ENCODE measurements at regions not wholly inside any gene's neighbourhood (a gene's known extent, or its start where the extent isn't known, plus 50 kb on each side); places are given as distances from the start of the nearest gene placed in this dataset.
"Not testable (repeated sequence)": the region's sequence is repeated elsewhere in the genome, so short reads cannot be mapped to it uniquely, and the experiment has no call there.

- no peak for DNase-seq (ENCODE audit: low read depth, low spot score)
- no peak for TF ChIP-seq CTCF (IDR thresholded peaks at IDR 0.05; ENCODE audit: insufficient read depth, low read length, missing control alignments)
- no peak overlapping the region for H3K4me3 ChIP-seq (ENCODE audit: low read depth, low read length)
- ChIA-PET POLR2A (interaction anchor here (1.4 kb wide), 1 partner anchor 989 kb away, joined by 16 read pairs; the partner anchor contains the start of gene ID2), CTCF (interaction anchor here (1.2 kb wide), 1 partner anchor 32 kb away, joined by 3 read pairs; no protein-coding TSS in a partner anchor)
Measured at GRCh38 chr2:7693246-7694075, 776.2 kb downstream of the RNF144A start.

DNA sequence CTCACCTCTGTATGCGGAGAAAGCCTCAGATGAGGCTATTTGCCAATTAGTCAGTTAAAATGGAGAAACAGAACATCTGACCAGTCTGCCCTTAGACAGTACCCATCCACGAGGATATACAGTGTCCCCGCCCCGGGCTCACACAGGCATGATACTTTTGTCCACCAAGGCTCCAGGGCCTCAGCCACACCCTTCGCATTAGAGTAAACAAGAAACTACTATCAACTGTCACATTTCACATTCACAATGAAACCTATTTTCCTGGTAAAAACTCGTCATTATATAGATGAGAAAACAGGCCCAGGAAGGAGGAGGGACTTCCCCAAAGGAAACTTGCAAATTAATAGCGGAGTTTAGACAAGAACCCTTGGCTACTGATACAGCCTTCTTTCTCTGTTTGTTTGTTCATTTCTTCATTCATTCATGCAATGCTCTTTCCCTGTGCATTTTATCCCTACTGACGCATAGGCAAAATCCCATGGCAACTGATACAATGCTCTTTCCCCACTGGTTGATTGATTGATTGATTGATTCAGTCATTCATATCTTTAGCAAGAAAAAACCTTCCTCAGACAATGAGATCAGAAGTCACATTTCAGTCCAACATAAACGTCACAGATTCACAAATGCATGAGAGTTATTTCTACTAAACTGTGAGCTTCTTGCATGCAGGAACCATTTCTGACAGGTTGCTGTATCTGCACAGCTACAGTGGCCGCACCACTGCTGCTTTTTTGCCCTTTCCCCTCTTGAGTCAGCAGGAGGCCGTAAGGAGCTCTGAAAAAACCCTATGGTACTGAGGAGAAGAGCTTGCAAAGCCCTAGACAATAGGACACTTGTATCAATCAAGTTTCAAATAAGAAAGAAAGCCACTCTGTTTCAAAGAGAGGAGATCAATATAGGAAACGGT, 777.1 kb downstream of the RNF144A start:
- CTCF ChIA-PET: no interaction called here
- no peak for DNase-seq (ENCODE audit: low read depth, low spot score)
- POLR2A ChIA-PET: interaction anchor here (0.6 kb wide), 1 partner anchor 64 kb away, joined by 3 read pairs; no protein-coding TSS in a partner anchor
- no peak for TF ChIP-seq CTCF (IDR thresholded peaks at IDR 0.05; ENCODE audit: insufficient read depth, low read length, missing control alignments)
- H3K4me3 ChIP-seq (ENCODE audit: low read depth, low read length): no peak overlapping the region

DNA sequence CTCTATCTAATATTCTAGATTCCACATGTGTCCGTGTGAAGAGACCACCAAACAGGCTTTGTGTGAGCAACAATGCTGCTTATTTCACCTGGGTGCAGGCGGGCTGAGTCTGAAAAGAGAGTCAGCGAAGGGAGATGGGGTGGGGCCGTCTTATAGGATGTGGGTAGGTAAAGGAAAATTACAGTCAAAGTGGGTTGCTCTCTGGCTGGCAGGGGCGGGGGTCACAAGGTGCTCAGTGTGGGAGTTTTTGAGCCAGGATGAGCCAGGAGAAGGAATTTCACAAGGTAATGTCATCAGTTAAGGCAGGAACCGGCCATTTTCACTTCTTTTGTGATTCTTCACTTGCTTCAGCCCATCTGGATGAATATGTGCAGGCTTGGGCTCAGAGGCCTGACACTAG, 779.3 kb downstream of the RNF144A start:
- POLR2A ChIA-PET; DNase-seq (ENCODE audit: low read depth, low spot score); H3K4me3 ChIP-seq (ENCODE audit: low read depth, low read length); CTCF ChIA-PET: not testable (repeated sequence)

GRCh38 chr2:7697052-7697451, 779.8 kb downstream of the RNF144A start:
- TF ChIP-seq CTCF (IDR thresholded peaks at IDR 0.05; ENCODE audit: insufficient read depth, low read length, missing control alignments): no peak
- no peak for DNase-seq (ENCODE audit: low read depth, low spot score)
- CTCF ChIA-PET: interaction anchor here (1.3 kb wide), 1 partner anchor 11 kb away, joined by 3 read pairs; no protein-coding TSS in a partner anchor
- POLR2A ChIA-PET: no interaction called here
- H3K4me3 ChIP-seq (ENCODE audit: low read depth, low read length): no peak overlapping the region

- no peak for TF ChIP-seq CTCF (IDR thresholded peaks at IDR 0.05; ENCODE audit: insufficient read depth, low read length, missing control alignments)
- POLR2A ChIA-PET: interaction anchor here (0.9 kb wide), 1 partner anchor 9 kb away, joined by 3 read pairs; no protein-coding TSS in a partner anchor
- CTCF ChIA-PET: no interaction called here
- H3K4me3 ChIP-seq (ENCODE audit: low read depth, low read length): no peak overlapping the region
- DNase-seq (ENCODE audit: low read depth, low spot score): no peak
Measured at GRCh38 chr2:7701791-7702190, 784.6 kb downstream of the RNF144A start.

- ChIA-PET POLR2A (no interaction called here), CTCF (no interaction called here)
- no peak for TF ChIP-seq CTCF (IDR thresholded peaks at IDR 0.05; ENCODE audit: insufficient read depth, low read length, missing control alignments)
- no peak overlapping the region for H3K4me3 ChIP-seq (ENCODE audit: low read depth, low read length)
- no peak for DNase-seq (ENCODE audit: low read depth, low spot score)
Measured at GRCh38 chr2:7703048-7703447, 785.8 kb downstream of the RNF144A start.
